IMR-90 (cell line): ENCODE measurements at regions not wholly inside any gene's neighbourhood (a gene's known extent, or its start where the extent isn't known, plus 50 kb on each side); places are given as distances from the start of the nearest gene placed in this dataset.

Experiments used
- ATAC-seq: fragments of 200-7000 bp; cut with Tn5 transposase; 2 replicates; pipeline ENCODE4 v1.9.1; 2020; ENCODE audit warnings: low read depth, mild to moderate bottlenecking, moderate library complexity
- BruUV-seq: library from RNA; stranded (reverse); fragments of 400-500 nt; replicated peaks from 2 replicates; lab custom pipeline; 2021; lab: Mats Ljungman, UMichigan
- CTCF ChIA-PET: fragments of 300-600 bp; formaldehyde crosslinking; extraction: SDS; loops from one replicate; lab custom pipeline; 2021; ENCODE audit warnings: antibody characterized with exemption; lab: Yijun Ruan, JAX
- POLR2A ChIA-PET: fragments of 300-600 bp; sonication (Branson Sonifier 250); formaldehyde crosslinking; loops from one replicate; lab custom pipeline; 2022; ENCODE audit warnings: antibody characterized with exemption; ENCODE audit not compliant: unreplicated experiment; lab: Charles Lee
- DNase-seq: peaks from one replicate; pipeline ENCODE4 v3.0.0; 2013
- H2AFZ ChIP-seq: replicated peaks from 2 replicates; pipeline ENCODE3; 2013; ENCODE audit warnings: low read length, mild to moderate bottlenecking; ENCODE audit not compliant: poor library complexity
- H2AK5ac ChIP-seq: 2 replicates; pipeline ENCODE4 v1.6.1; 2013; ENCODE audit warnings: low read depth, low read length, inconsistent platforms
- H2AK9ac ChIP-seq: replicated peaks from 2 replicates; pipeline ENCODE3; 2013; ENCODE audit warnings: mild to moderate bottlenecking, low read depth, low read length, moderate library complexity; ENCODE audit not compliant: poor library complexity
- H2BK120ac ChIP-seq: 2 replicates; pipeline ENCODE4 v1.6.1; 2013; ENCODE audit warnings: low read depth, low read length, inconsistent platforms
- H2BK15ac ChIP-seq: 3 replicates; pipeline ENCODE4 v1.6.1; 2013; ENCODE audit warnings: low read depth, low read length, inconsistent platforms
- H2BK20ac ChIP-seq: 2 replicates; pipeline ENCODE4 v1.6.1; 2013; ENCODE audit warnings: low read depth, mild to moderate bottlenecking, inconsistent platforms, low read length, moderate library complexity
- H2BK5ac ChIP-seq: 2 replicates; pipeline ENCODE4 v1.6.1; 2013; ENCODE audit warnings: mild to moderate bottlenecking, low read depth, low read length, inconsistent platforms; ENCODE audit not compliant: poor library complexity, severe bottlenecking
- H3K14ac ChIP-seq: replicated peaks from 2 replicates; pipeline ENCODE4 v1.6.1; 2013; ENCODE audit warnings: low read depth, low read length, inconsistent platforms
- H3K18ac ChIP-seq: 2 replicates; pipeline ENCODE4 v1.6.1; 2013; ENCODE audit warnings: low read depth, low read length, control low read depth
- H3K23ac ChIP-seq: 2 replicates; pipeline ENCODE4 v1.6.1; 2013; ENCODE audit warnings: low read depth, low read length, inconsistent platforms
- H3K27ac ChIP-seq: 2 replicates; pipeline ENCODE4 v1.5.1; 2013; ENCODE audit warnings: mild to moderate bottlenecking, control low read depth, low read length; ENCODE audit not compliant: insufficient read depth
- H3K27me3 ChIP-seq: 2 replicates; pipeline ENCODE4 v1.6.1; 2013; ENCODE audit warnings: low read length; ENCODE audit not compliant: control insufficient read depth, insufficient read depth
- H3K36me3 ChIP-seq: 2 replicates; pipeline ENCODE4 v1.6.1; 2013; ENCODE audit warnings: low read length, mixed read lengths; ENCODE audit not compliant: control insufficient read depth, insufficient read depth
- H3K4ac ChIP-seq: 2 replicates; pipeline ENCODE4 v1.6.1; 2013; ENCODE audit warnings: low read depth, low read length, inconsistent platforms
- H3K4me1 ChIP-seq: 2 replicates; pipeline ENCODE4 v1.6.1; 2013; ENCODE audit warnings: low read length, mixed read lengths; ENCODE audit not compliant: control insufficient read depth, insufficient read depth
- H3K4me2 ChIP-seq: 2 replicates; pipeline ENCODE4 v1.6.1; 2013; ENCODE audit warnings: low read depth, mild to moderate bottlenecking, control low read depth, low read length, moderate library complexity
- H3K4me3 ChIP-seq: 2 replicates; pipeline ENCODE4 v1.5.1; 2013; ENCODE audit warnings: low read depth, mild to moderate bottlenecking, control low read depth, low read length, moderate library complexity; ENCODE audit not compliant: insufficient read depth
- H3K56ac ChIP-seq: 2 replicates; pipeline ENCODE4 v1.6.1; 2013; ENCODE audit warnings: low read length, inconsistent platforms; ENCODE audit not compliant: insufficient read depth; ENCODE audit errors: extremely low read depth
- H3K79me1 ChIP-seq, 2 experiments: 2 replicates each; pipeline ENCODE4 v1.6.1; 2013; ENCODE audit warnings: low read length in 2 of 2, inconsistent platforms in 1 of 2, low read depth in 1 of 2
- H3K9ac ChIP-seq: 2 replicates; pipeline ENCODE4 v1.6.1; 2013; ENCODE audit warnings: low read depth, low read length, control low read depth
- H3K9me1 ChIP-seq: 2 replicates; pipeline ENCODE4 v1.6.1; 2013; ENCODE audit warnings: low read length, inconsistent platforms; ENCODE audit not compliant: insufficient read depth
- H3K9me3 ChIP-seq: 2 replicates; pipeline ENCODE4 v1.6.1; 2013; ENCODE audit warnings: low read length; ENCODE audit not compliant: control insufficient read depth, insufficient read depth
- H4K20me1 ChIP-seq: 2 replicates; pipeline ENCODE4 v1.6.1; 2013; ENCODE audit warnings: low read length, inconsistent platforms; ENCODE audit not compliant: insufficient read depth
- H4K5ac ChIP-seq: 2 replicates; pipeline ENCODE4 v1.6.1; 2013; ENCODE audit warnings: mild to moderate bottlenecking, low read depth, low read length, control low read depth
- H4K8ac ChIP-seq, 2 experiments: 2 replicates each; pipeline ENCODE4 v1.6.1; 2013; ENCODE audit warnings: low read depth in 2 of 2, low read length in 2 of 2, control low read depth in 1 of 2, inconsistent platforms in 1 of 2
- H4K91ac ChIP-seq: 2 replicates; pipeline ENCODE4 v1.6.1; 2013; ENCODE audit warnings: low read depth, low read length, inconsistent platforms; ENCODE audit not compliant: insufficient read depth
- BHLHE40 ChIP-seq: fragments of 150-350 bp; IDR thresholded peaks from 2 replicates; pipeline ENCODE4 v1.6.1; 2016; ENCODE audit warnings: mild to moderate bottlenecking, low read depth, low read length
- CEBPB ChIP-seq: IDR thresholded peaks from 2 replicates; pipeline ENCODE4 v1.6.1; 2012; ENCODE audit warnings: low read depth, low read length, improper control_type of control experiment
- CHD1 ChIP-seq: IDR thresholded peaks from 2 replicates; pipeline ENCODE4 v1.6.1; 2012; ENCODE audit warnings: low read depth, low read length, improper control_type of control experiment
- CTCF ChIP-seq: conservative IDR thresholded peaks from 2 replicates; pipeline ENCODE4 v1.5.1; 2012; ENCODE audit warnings: mild to moderate bottlenecking, low read depth, low read length, improper control_type of control experiment
- FOS ChIP-seq: fragments of 150-350 bp; IDR thresholded peaks from 2 replicates; pipeline ENCODE4 v1.6.1; 2016; ENCODE audit warnings: low read depth, low read length
- MAFK ChIP-seq: IDR thresholded peaks from 2 replicates; pipeline ENCODE4 v1.6.1; 2012; ENCODE audit warnings: low read depth, low read length, improper control_type of control experiment
- MAZ ChIP-seq: IDR thresholded peaks from 2 replicates; pipeline ENCODE4 v1.6.1; 2012; ENCODE audit warnings: low read depth, mild to moderate bottlenecking, low read length, improper control_type of control experiment, moderate library complexity, borderline replicate concordance
- MXI1 ChIP-seq: IDR thresholded peaks from 2 replicates; pipeline ENCODE4 v1.6.1; 2012; ENCODE audit warnings: low read depth, mild to moderate bottlenecking, low read length, moderate library complexity, borderline replicate concordance
- NFE2L2 ChIP-seq: fragments of 150-350 bp; IDR thresholded peaks from 2 replicates; pipeline ENCODE4 v1.6.1; 2016; ENCODE audit warnings: low read depth, mild to moderate bottlenecking, low read length
- POLR2A ChIP-seq: IDR thresholded peaks from 2 replicates; pipeline ENCODE4 v1.6.1; 2012; ENCODE audit warnings: mild to moderate bottlenecking, low read depth, low read length
- RAD21 ChIP-seq: IDR thresholded peaks from 2 replicates; pipeline ENCODE4 v1.6.1; 2012; ENCODE audit warnings: low read length, improper control_type of control experiment
- RCOR1 ChIP-seq: IDR thresholded peaks from 2 replicates; pipeline ENCODE4 v1.6.1; 2012; ENCODE audit warnings: mild to moderate bottlenecking, low read length, improper control_type of control experiment; ENCODE audit not compliant: insufficient replicate concordance
- RFX5 ChIP-seq: IDR thresholded peaks from 2 replicates; pipeline ENCODE4 v1.8.0; 2012; ENCODE audit warnings: low read depth, mild to moderate bottlenecking, low read length, moderate library complexity
- SMC3 ChIP-seq: fragments of 150-350 bp; IDR thresholded peaks from 2 replicates; pipeline ENCODE4 v1.6.1; 2016; ENCODE audit warnings: low read depth, mild to moderate bottlenecking, antibody characterized with exemption, low read length, moderate library complexity
- USF2 ChIP-seq: fragments of 150-350 bp; IDR thresholded peaks from 2 replicates; pipeline ENCODE4 v1.6.1; 2017; ENCODE audit warnings: mild to moderate bottlenecking, antibody characterized with exemption, low read length, low read depth
- WGBS, 2 experiments: methylation state at CpG; one replicate each; pipeline versions ENCODE4 v1.1.5 to v1.1.7; 2013; ENCODE audit warnings: missing lambda C conversion rate in 2 of 2; ENCODE audit not compliant: insufficient read length in 1 of 2; ENCODE audit errors: extremely low coverage in 2 of 2; 5-methylcytosine and 5-hydroxymethylcytosine counted together
- dilution Hi-C: fragments of 300-500 bp; cut with HindIII; formaldehyde crosslinking; loops from one replicate; pipeline ENCODE4 v1.14.3; 2018; ENCODE audit warnings: low sequenced_read_pairs; ENCODE audit not compliant: unreplicated experiment
- in situ Hi-C: fragments of 300-500 bp; cut with MboI; formaldehyde crosslinking; loops from 3 replicates; pipeline ENCODE4 v1.14.3; 2019; ENCODE audit warnings: low sequenced_read_pairs, inconsistent platforms, mixed read lengths
- intact Hi-C: fragments of 100-400 bp; cut with micrococcal nuclease; formaldehyde crosslinking; loops from 2 replicates; pipeline ENCODE4 v1.10.0; 2022
- TF ChIP-seq, protein P1 (sequence below): fragments of 150-350 bp; IDR thresholded peaks from 2 replicates; pipeline ENCODE4 v1.6.1; 2016; ENCODE audit warnings: low read depth, mild to moderate bottlenecking, low read length, moderate library complexity, borderline replicate concordance

DNA sequence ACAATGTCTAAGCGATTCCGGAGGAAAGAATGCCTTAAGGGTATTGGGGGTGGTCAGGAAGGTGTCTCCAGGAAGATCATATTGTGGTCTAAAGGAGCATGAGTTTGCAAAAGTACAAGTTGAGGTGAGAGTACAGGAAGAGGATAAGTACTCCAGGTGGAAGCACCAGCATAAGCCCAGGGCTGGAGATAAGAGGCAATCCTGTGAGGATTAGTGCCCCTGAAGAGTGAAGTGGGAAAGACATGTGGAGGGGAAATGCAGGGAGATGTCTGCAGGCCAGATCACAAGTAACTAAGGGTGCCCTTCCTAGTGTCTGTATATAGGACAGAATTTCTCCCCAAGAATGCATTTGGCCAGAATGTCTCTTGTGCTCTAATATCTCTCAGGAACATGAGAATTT lies 188.3 kb upstream of the DPT start:
- Histone ChIP-seq H2BK120ac (no peak overlapping the region), H2BK20ac (no peak overlapping the region), H2BK15ac (no peak overlapping the region), H3K4me3 (no peak overlapping the region), H3K27me3 (no peaks in the 10 kb centered on the region), H3K4me2 (no peak overlapping the region), H4K5ac (no peak overlapping the region), H3K9me3 (no peaks in the 10 kb centered on the region), H3K9ac (no peak overlapping the region), H4K91ac (no peak overlapping the region), H4K20me1 (no peaks in the 10 kb centered on the region), H3K14ac (no peak overlapping the region), H2BK5ac (no peak overlapping the region), H3K79me1 (no peaks in the 10 kb centered on the region), H3K4ac (no peak overlapping the region), H3K18ac (no peak overlapping the region), H2AFZ (no peak overlapping the region), H2AK5ac (no peak overlapping the region), H2AK9ac (no peak overlapping the region), H3K27ac (no peak overlapping the region), H3K4me1 (0 out of 2 replicates have a peak, but pooled peaks cover 2% of the 10 kb centered on the region), H3K56ac (no peak overlapping the region), H3K23ac (no peak overlapping the region), H3K9me1 (no peaks in the 10 kb centered on the region), H4K8ac (no peak overlapping the region), H3K36me3 (no peaks in the 10 kb centered on the region)
- no CpG with 5 or more reads among the region's 2 CpGs for WGBS, 2 experiments
- intact Hi-C loops: no loop called here
- no peak for DNase-seq
- in situ Hi-C loops: no loop called here
- no peak for ATAC-seq
- dilution Hi-C loops: no loop called here
- POLR2A ChIA-PET: no interaction called here
- BruUV-seq: no TSS peak
- CTCF ChIA-PET: no interaction called here
- no peak for TF ChIP-seq RAD21
- no peak for TF ChIP-seq MXI1
- no peak for TF ChIP-seq CEBPB
- TF ChIP-seq, protein P1, sequence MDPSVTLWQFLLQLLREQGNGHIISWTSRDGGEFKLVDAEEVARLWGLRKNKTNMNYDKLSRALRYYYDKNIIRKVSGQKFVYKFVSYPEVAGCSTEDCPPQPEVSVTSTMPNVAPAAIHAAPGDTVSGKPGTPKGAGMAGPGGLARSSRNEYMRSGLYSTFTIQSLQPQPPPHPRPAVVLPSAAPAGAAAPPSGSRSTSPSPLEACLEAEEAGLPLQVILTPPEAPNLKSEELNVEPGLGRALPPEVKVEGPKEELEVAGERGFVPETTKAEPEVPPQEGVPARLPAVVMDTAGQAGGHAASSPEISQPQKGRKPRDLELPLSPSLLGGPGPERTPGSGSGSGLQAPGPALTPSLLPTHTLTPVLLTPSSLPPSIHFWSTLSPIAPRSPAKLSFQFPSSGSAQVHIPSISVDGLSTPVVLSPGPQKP: no peak
- TF ChIP-seq RCOR1: no peak
- no peak for TF ChIP-seq BHLHE40
- TF ChIP-seq MAZ: no peak
- TF ChIP-seq SMC3: no peak
- no peak for TF ChIP-seq MAFK
- TF ChIP-seq POLR2A: no peak
- TF ChIP-seq USF2: no peak
- no peak for TF ChIP-seq RFX5
- TF ChIP-seq FOS: no peak
- TF ChIP-seq CHD1: no peak
- TF ChIP-seq NFE2L2: no peak
- TF ChIP-seq CTCF: no peak
